ENCODE measurements at regions not wholly inside any gene's neighbourhood (a gene's known extent, or its start where the extent isn't known, plus 50 kb on each side); places are given as distances from the start of the nearest gene placed in this dataset.
"Not testable (repeated sequence)": the region's sequence is repeated elsewhere in the genome, so short reads cannot be mapped to it uniquely, and the experiment has no call there.

GRCh38 chr5:60162441-60162840 lies 268.9 kb upstream of the PDE4D start:
- DNase-seq = no peak

- DNase-seq = no peak
Measured at GRCh38 chr5:60161340-60161934, 267.9 kb upstream of the PDE4D start.

GRCh38 chr5:60149081-60149480 lies 255.6 kb upstream of the PDE4D start:
- DNase-seq = no peak

GRCh38 chr5:60148366-60148765 lies 254.8 kb upstream of the PDE4D start:
- no peak for DNase-seq

GRCh38 chr5:60147791-60148190 lies 254.3 kb upstream of the PDE4D start:
- DNase-seq = no peak

DNA sequence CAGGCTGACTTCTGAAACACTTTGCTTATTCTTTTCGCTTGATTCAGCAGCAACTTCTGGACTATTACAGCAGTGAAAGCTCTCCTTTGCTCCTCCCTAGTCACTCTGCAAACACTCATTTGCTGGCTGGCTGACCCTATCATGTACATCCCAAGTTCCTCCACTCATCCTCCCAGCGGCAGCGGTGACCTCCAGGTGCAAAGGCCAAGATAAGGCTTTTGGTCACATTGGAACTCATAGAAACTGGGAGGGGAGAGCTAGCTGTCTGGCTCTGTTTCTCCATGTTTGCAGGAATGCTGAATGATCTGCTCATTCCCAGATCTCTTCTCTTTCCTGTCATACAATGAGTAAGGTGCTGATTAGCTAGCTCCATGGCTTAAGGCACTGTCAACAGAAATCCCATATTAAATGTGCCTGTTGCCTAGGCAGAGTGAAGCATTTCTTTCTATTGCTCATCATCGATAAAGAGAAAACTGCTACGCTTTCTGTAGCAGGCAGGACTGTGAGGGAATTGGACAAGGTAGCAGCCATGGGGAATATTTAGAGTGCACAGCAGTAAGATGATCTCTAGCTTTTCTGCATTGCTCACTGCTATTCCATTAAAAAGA lies 250.5 kb upstream of the PDE4D start:
- no peak for DNase-seq

DNA sequence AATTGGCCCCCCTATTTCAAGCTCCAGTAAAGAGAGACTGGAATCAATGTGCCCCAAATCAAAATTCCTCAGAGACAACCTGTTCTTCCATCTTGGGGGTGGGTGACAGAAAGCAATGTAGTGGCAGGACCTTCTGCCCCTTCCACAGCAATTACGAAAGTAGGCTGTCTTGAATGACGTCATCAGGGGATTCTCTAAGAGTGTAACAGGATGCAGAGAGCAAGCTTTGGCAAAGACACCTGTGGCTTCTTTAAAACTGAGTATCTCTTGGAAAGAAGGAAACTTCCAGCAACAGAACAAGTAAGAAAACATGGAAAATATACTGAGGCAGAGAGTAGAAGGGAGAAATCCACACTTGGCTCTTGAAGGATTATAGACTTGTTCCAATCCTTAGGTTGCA lies 247.6 kb upstream of the PDE4D start:
- DNase-seq = no peak

DNA sequence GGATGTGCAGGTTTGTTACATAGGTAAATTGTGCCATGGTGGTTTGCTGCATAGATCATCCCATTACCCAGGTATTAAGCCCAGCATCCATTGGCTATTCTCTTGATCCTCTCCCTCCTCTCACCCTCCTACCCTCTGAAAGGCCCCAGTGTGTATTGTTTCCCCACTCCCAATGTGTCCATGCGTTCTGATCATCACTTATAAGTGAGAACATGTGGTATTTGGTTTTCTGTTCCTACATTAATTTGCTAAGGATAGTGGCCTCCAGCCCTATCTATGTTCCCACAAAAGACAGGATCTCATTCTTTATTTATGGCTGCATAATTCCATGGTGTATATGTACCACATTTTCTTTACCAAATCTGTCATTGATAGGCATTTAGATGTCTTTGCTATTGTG lies 243.3 kb upstream of the PDE4D start:
- DNase-seq = no peak

DNA sequence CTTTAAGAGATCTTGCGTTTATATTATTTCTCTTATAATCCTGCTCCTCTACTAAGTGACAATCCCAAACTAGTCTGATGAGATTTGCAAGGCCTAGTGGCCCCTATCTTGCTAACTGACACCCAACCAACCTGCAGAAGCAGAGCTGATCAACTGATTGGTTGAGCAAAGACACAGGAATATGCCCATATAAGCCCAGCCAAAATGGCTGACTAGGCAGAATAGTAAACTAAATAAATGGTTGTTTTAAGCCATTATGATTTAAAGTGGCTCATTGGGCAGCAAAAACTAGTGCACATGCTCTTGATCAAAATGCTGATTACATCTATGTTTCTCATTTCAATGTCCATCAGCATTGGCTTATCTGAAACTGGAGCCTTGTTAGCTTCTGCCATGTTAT lies 238.0 kb upstream of the PDE4D start:
- no peak for DNase-seq

- DNase-seq = no peak
Measured at GRCh38 chr5:60125636-60126035, 232.1 kb upstream of the PDE4D start.

DNA sequence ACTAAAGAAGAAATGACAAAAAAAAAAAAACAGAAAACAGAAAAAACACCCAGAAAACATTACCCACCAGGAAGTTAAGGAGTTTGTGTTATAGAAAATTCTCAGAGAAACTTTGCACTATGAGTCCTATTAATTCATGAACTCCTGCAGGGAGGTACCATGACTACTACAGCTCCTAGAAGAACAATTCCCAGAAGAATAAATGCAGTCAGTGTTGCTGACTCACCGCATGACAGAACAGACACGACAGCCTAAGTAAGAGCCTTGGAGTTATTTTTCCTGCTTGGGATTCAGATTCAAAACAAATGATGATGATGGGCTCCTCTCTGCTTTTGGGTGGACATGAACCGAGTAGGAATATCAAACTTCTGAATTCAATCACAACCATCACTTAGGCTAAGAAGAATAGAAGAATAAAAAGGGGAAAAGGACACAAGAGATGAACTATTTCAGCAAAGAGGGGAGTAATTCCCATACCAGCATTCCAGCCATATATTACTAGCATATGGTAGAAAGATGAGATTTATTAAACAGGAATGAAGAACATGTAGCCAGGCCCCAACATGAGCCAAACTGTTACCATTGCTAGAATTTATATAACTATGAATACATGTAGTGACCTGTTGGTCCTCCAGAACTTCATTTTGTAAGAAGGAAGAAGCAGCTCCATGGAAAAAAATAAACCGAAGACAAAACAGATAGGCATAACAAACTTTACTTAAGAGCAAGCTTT lies 209.6 kb upstream of the PDE4D start:
- no peak for DNase-seq

DNA sequence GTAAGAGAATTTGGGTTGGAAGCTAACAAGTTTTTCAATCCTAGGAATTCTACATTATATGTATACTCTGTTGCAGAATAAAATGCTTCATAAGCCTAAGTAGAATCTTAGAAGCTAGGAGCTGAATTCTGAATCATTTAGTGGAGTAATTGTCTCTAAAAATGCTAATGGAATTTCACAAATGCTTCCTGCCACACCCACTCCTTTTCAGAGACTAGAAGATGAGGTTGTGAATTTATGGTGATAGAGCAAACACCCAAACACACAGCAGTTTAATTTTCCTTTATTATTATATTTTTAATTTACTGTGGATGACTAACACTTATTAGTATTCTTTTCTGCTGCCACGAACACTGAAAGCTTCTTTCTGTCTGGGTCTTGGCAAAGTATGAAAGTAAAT lies 208.0 kb upstream of the PDE4D start:
- DNase-seq = no peak

DNA sequence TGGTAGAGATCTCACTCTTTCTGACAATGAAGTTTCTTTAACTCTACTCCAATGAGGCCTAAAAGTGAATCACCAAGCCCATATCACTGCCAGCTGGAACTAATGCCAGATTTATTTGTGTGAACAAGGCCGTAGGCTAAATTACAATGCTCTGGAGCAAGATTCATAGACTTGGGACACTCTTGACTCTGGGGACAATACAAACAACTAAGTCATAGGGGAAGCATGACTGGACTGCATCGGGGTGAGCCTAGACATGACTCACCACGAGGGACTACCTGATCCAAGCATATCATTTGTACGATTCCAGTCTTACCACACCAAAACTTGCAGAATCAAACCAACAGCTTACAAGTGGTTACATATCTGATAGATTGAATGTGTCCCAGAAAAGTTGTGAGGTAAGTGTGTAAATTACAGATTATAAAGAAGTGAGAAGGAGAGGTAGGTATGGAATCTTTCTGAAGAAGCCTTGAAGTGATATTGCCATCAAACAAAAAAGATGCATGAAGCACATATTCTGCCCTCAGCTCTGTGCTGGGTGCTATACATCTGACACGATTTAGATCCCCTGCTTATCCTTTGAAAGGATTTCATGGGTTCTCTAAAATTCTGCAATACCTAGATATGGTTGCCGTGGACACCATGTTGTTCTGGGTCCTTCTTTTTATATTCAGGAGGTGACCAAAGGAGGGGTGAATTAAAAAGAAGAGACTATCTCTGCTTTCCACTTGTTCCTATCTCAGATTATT lies 199.3 kb upstream of the PDE4D start:
- no peak for DNase-seq

- DNase-seq = no peak
Measured at GRCh38 chr5:60086583-60086982, 193.1 kb upstream of the PDE4D start.

DNA sequence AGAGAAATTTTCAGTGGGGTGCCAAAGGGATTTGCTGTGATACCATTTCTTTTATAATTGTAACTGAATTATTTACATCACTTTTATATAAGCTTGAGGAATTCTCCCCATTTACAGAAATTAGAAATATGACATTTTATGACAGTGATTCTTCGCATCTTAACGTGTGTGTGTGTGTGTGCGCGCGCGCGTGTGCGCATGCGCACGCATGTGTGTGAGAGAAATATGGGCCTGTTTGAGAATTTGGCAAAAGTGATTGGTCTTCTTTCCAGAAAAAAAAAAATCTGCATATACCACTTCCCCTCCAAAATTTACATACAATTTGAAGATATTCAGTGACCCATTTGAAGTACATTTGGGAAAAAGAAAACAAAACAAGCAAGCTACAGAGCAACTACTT lies 190.7 kb upstream of the PDE4D start:
- DNase-seq = no peak

- DNase-seq = no peak
Measured at GRCh38 chr5:60077292-60077691, 183.8 kb upstream of the PDE4D start.

DNA sequence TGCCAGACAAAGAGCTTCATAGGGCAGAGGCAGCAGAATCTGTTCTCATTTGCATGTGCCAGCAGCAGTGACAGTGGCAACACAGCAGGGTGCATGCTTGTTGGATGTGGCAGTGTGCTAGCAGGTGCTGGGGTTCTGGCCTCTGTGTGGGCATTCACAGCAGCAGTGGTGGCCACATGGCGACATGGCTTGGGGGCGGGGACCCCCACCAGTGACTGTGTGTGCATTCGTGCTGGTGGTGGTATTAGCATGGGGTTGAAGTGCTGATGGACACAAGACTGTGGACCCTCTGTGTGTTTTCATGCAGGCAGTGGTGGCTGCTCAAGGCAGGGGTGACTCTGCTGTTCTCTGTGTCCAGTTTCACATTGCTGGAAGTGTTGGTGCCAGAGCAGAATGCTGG lies 183.2 kb upstream of the PDE4D start:
- DNase-seq = no peak

DNA sequence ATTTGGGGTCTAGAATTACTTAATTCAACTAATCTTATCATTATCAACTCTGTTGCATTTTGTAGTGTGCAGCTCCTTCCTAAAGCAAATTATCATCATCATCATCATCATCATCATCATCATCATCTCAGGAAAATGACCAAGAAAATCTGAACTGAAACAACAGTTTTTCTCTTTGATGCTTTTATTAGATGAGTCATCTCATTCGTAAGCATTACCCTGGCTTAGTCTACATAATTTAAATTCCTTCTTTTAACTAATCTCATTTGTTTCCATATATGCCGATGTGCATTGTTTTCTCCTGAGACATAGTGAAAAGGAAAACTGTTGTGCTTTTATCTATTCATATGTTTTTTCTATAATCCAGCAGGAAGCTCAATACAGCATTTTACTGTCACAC lies 173.0 kb upstream of the PDE4D start:
- no peak for DNase-seq

DNA sequence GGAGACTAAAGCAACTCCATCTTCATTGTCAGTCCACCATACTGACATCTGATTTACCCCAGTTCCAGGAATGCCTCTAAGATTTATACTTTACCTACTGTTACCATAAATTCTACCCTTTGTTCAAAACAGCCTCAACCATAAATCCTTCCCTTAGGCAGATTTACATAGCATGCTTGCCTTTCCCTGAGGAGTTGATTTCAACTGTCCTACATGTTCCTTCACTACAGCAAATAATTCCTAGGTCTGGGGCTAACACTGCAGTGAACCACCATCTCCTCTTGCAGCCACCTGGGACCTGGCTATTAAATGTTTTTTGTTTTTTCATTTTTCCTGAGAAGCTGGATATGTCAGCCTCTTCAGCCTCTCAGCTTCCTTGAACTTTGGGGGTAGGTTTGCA lies 166.9 kb upstream of the PDE4D start:
- no peak for DNase-seq

GRCh38 chr5:60056191-60056590 lies 162.7 kb upstream of the PDE4D start:
- DNase-seq = no peak

GRCh38 chr5:60055168-60055567 lies 161.6 kb upstream of the PDE4D start:
- no peak for DNase-seq

DNA sequence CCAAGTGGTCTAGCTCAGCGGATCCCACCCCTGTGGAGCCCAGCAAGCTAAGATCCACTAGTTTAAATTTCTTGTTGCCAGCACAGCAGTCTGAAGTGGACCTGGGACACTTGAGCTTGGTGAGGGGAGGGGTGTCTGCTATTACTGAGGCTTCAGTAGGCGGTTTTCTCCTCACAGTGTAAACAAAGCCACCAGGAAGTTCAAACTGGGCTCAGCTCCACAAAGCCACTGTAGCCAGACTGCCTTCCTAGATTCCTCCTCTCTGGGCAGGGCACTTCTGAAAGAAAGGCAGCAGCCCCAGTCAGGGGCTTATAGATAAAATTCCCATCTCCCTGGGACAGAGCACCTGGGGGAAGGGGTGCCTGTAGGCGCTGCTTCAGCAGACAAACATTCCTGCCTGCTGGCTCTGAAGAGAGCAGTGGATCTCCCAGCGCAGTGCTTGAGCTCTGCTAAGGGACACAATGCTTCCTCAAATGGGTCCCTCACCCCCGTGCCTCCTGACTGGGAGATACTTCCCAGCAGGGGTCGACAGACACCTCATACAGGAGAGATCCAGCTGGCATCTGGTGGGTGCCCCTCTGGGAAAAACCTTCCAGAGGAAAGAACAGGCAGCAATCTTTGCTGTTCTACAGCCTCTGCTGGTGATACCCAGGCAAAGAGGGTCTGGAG lies 148.6 kb upstream of the PDE4D start:
- not testable (repeated sequence) for DNase-seq

GRCh38 chr5:60041508-60041907 lies 148.0 kb upstream of the PDE4D start:
- DNase-seq = not testable (repeated sequence)
